HEK293T (cell line): ENCODE measurements at regions not wholly inside any gene's neighbourhood (a gene's known extent, or its start where the extent isn't known, plus 50 kb on each side); places are given as distances from the start of the nearest gene placed in this dataset.

Source experiments
- CTCF ChIA-PET: fragments of 350-600 bp; formaldehyde crosslinking; extraction: SDS; loops from one replicate; lab custom pipeline; 2021; ENCODE audit warnings: antibody characterized with exemption, inconsistent platforms; lab: Yijun Ruan, JAX
- POLR2A ChIA-PET: fragments of 350-600 bp; formaldehyde crosslinking; extraction: SDS; loops from one replicate; lab custom pipeline; 2020; ENCODE audit warnings: antibody characterized with exemption, inconsistent platforms; lab: Yijun Ruan, JAX
- DNase-seq: peaks from one replicate; pipeline ENCODE4 v3.0.0; 2012; ENCODE audit warnings: mixed read lengths; ENCODE audit errors: extremely low spot score
- NFRKB ChIP-seq: fragments of 450-650 bp; IDR thresholded peaks from 2 replicates; pipeline ENCODE4 v1.6.1; 2016; ENCODE audit warnings: mild to moderate bottlenecking, moderate library complexity
- PKNOX1 ChIP-seq: fragments of 450-650 bp; IDR thresholded peaks from 2 replicates; pipeline ENCODE4 v1.6.1; 2016
- TARDBP ChIP-seq: fragments of 450-650 bp; IDR thresholded peaks from 2 replicates; pipeline ENCODE4 v1.6.1; 2016

GRCh38 chr4:114539985-114540384, 58.6 kb upstream of the UGT8 start:
- CTCF ChIA-PET, result no interaction called here

GRCh38 chr4:114547340-114548134, 51.1 kb upstream of the UGT8 start:
- no peak for DNase-seq
- TF ChIP-seq PKNOX1 (no peak), TARDBP (no peak), NFRKB (no peak)
- CTCF ChIA-PET, result no interaction called here
- POLR2A ChIA-PET, result no interaction called here

More at GRCh38 chr4:114539985-114540384, 58.6 kb upstream of the UGT8 start:
- POLR2A ChIA-PET, result no interaction called here
- DNase-seq, result no peak
- TF ChIP-seq PKNOX1, result no peak
